SK-N-SH (cell line): ENCODE measurements at regions not wholly inside any gene's neighbourhood (a gene's known extent, or its start where the extent isn't known, plus 50 kb on each side); places are given as distances from the start of the nearest gene placed in this dataset.
A peak's percentile ranks its signal among the peaks of the same experiment; 100 is the strongest.

Source experiments
- CTCF ChIA-PET: fragments of 300-600, 350-600 bp; formaldehyde crosslinking; extraction: SDS; loops from one replicate; lab custom pipeline; 2021; lab: Yijun Ruan, JAX
- POLR2A ChIA-PET: fragments of 350-600 bp; sonication (Branson Sonifier 250); formaldehyde crosslinking; extraction: SDS; loops from one replicate; lab custom pipeline; 2020; ENCODE audit warnings: antibody characterized with exemption, inconsistent platforms; lab: Yijun Ruan, JAX
- DNase-seq: peaks from one replicate; pipeline ENCODE4 v3.0.0; 2012
- H2AFZ ChIP-seq: fragments of 200-600 bp; sonication (generic); 2 replicates; pipeline ENCODE4 v1.8.1; 2016; ENCODE audit warnings: antibody characterized with exemption, mild to moderate bottlenecking, low read depth
- H3F3A ChIP-seq: fragments of 200-600 bp; sonication (generic); replicated peaks from 2 replicates; pipeline ENCODE3; 2016; ENCODE audit warnings: antibody characterized with exemption, mild to moderate bottlenecking; ENCODE audit not compliant: insufficient read depth
- H3K27ac ChIP-seq, 2 experiments: fragments of 200-500 bp in 1 of 2; fragments of 200-600 bp in 1 of 2; sonication (Bioruptor generic) in 1 of 2; sonication (generic), shearing (Covaris generic) in 1 of 2; 2 replicates each; pipeline versions ENCODE4 v1.5.1 to v1.6.1; 2014 to 2016; ENCODE audit warnings: low read depth in 2 of 2, inconsistent platforms in 1 of 2, low read length in 1 of 2, mild to moderate bottlenecking in 1 of 2, mixed read lengths in 1 of 2
- H3K27me3 ChIP-seq: fragments of 200-600 bp; sonication (generic), shearing (Covaris generic); 2 replicates; pipeline ENCODE4 v1.6.1; 2016; ENCODE audit warnings: mixed run types; ENCODE audit not compliant: insufficient read depth
- H3K36me3 ChIP-seq, 2 experiments: fragments of 200-500 bp in 1 of 2; fragments of 200-600 bp in 1 of 2; sonication (Bioruptor generic) in 1 of 2; sonication (generic) in 1 of 2; replicated peaks in 1 of 2; 2 replicates each; pipeline versions ENCODE3 to v1.5.1; 2014 to 2016; ENCODE audit warnings: low read length in 1 of 2, mild to moderate bottlenecking in 1 of 2; ENCODE audit not compliant: insufficient read depth in 2 of 2, control insufficient read depth in 1 of 2
- H3K4me1 ChIP-seq, 2 experiments: fragments of 200-500 bp in 1 of 2; fragments of 200-600 bp in 1 of 2; sonication (Bioruptor generic) in 1 of 2; sonication (generic), shearing (Covaris generic) in 1 of 2; 2 replicates each; pipeline versions ENCODE4 v1.5.1 to v1.6.1; 2014 to 2016; ENCODE audit warnings: low read depth in 1 of 2, low read length in 1 of 2, mixed run types in 1 of 2; ENCODE audit not compliant: insufficient read depth in 2 of 2, control insufficient read depth in 1 of 2
- H3K4me2 ChIP-seq: fragments of 200-600 bp; sonication (generic), shearing (Covaris generic); 2 replicates; pipeline ENCODE4 v1.6.1; 2017; ENCODE audit warnings: mixed run types
- H3K4me3 ChIP-seq, 2 experiments: fragments of 200-500 bp in 1 of 2; fragments of 200-600 bp in 1 of 2; sonication (Bioruptor generic) in 1 of 2; sonication (generic), shearing (Covaris generic) in 1 of 2; 2 replicates each; pipeline versions ENCODE4 v1.5.1 to v1.8.1; 2014 to 2016; ENCODE audit warnings: low read depth in 2 of 2, inconsistent platforms in 1 of 2, low read length in 1 of 2, mild to moderate bottlenecking in 1 of 2, mixed read lengths in 1 of 2, moderate library complexity in 1 of 2
- H3K79me2 ChIP-seq: fragments of 200-600 bp; sonication (generic); 2 replicates; pipeline ENCODE4 v1.8.1; 2017; ENCODE audit warnings: mild to moderate bottlenecking; ENCODE audit not compliant: insufficient read depth
- H3K9ac ChIP-seq: fragments of 200-600 bp; sonication (generic); 2 replicates; pipeline ENCODE4 v1.6.1; 2017; ENCODE audit warnings: mixed run types
- H3K9me2 ChIP-seq: fragments of 200-600 bp; sonication (generic); 2 replicates; pipeline ENCODE4 v1.6.1; 2017; ENCODE audit warnings: mixed run types
- H3K9me3 ChIP-seq: fragments of 200-600 bp; sonication (generic); 2 replicates; pipeline ENCODE4 v1.6.1; 2017; ENCODE audit warnings: mixed run types, mild to moderate bottlenecking, moderate library complexity
- H4K20me1 ChIP-seq: fragments of 200-600 bp; sonication (generic); 2 replicates; pipeline ENCODE4 v1.6.1; 2017; ENCODE audit warnings: mild to moderate bottlenecking, mixed run types; ENCODE audit not compliant: insufficient read depth
- EP300 ChIP-seq, 2 experiments: IDR thresholded peaks; 2 replicates each; pipeline versions ENCODE4 v1.4.0 to v1.6.1; 2012; ENCODE audit warnings: borderline replicate concordance in 1 of 2, low read depth in 1 of 2, low read length in 1 of 2
- EZH2phosphoT487 ChIP-seq: fragments of 200-600 bp; sonication (generic); IDR thresholded peaks from 2 replicates; pipeline ENCODE4 v1.6.1; 2017; ENCODE audit warnings: low read depth, mixed run types, mild to moderate bottlenecking, antibody characterized with exemption, moderate library complexity, borderline replicate concordance
- FOSL2 ChIP-seq: IDR thresholded peaks from 2 replicates; pipeline ENCODE4 v1.4.0; 2012; ENCODE audit warnings: low read depth, mild to moderate bottlenecking, moderate library complexity, borderline replicate concordance
- FOXJ3 ChIP-seq: sonication (generic); formaldehyde crosslinking; IDR thresholded peaks from 2 replicates; pipeline ENCODE4 v1.5.1; 2020; ENCODE audit warnings: mild to moderate bottlenecking, missing genetic modification reagents
- GABPA ChIP-seq: IDR thresholded peaks from 2 replicates; pipeline ENCODE4 v1.4.0; 2012; ENCODE audit warnings: low read depth, mild to moderate bottlenecking
- GATA2 ChIP-seq: sonication (generic); formaldehyde crosslinking; IDR thresholded peaks from 2 replicates; pipeline ENCODE4 v1.5.0; 2020; ENCODE audit warnings: mild to moderate bottlenecking, missing genetic modification reagents
- MEF2A ChIP-seq: IDR thresholded peaks from 2 replicates; pipeline ENCODE4 v1.4.0; 2012; ENCODE audit warnings: low read depth, borderline replicate concordance
- POLR2AphosphoS5 ChIP-seq: IDR thresholded peaks from 2 replicates; pipeline ENCODE4 v1.6.1; 2012; ENCODE audit warnings: low read depth, low read length
- REST ChIP-seq: IDR thresholded peaks from 2 replicates; pipeline ENCODE4 v1.6.1; 2012; ENCODE audit warnings: mild to moderate bottlenecking, low read depth, low read length, moderate library complexity
- SMC3 ChIP-seq: IDR thresholded peaks from 2 replicates; pipeline ENCODE4 v1.6.1; 2012; ENCODE audit warnings: low read depth, low read length, improper control_type of control experiment
- TAF1 ChIP-seq: IDR thresholded peaks from 2 replicates; pipeline ENCODE4 v1.6.1; 2012; ENCODE audit warnings: low read depth, mild to moderate bottlenecking, low read length, moderate library complexity, borderline replicate concordance
- USF1 ChIP-seq: IDR thresholded peaks from 2 replicates; pipeline ENCODE4 v1.4.0; 2012; ENCODE audit warnings: low read depth, borderline replicate concordance
- USF2 ChIP-seq: fragments of 150-350 bp; IDR thresholded peaks from 2 replicates; pipeline ENCODE4 v1.6.1; 2017; ENCODE audit warnings: antibody characterized with exemption, low read length, low read depth, borderline replicate concordance
- WGBS: methylation state at CpG from one replicate; pipeline ENCODE4 v1.1.6; 2017; ENCODE audit warnings: low lambda C conversion rate; 5-methylcytosine and 5-hydroxymethylcytosine counted together
- TF ChIP-seq, protein P1 (sequence below): IDR thresholded peaks from 2 replicates; pipeline ENCODE4 v1.4.0; 2012; ENCODE audit warnings: low read depth, borderline replicate concordance
- TF ChIP-seq, protein P2 (sequence below): fragments of 200-600 bp; sonication (generic); IDR thresholded peaks from 2 replicates; pipeline ENCODE4 v1.6.1; 2017; ENCODE audit warnings: antibody characterized with exemption, mild to moderate bottlenecking, moderate library complexity

- TF ChIP-seq REST (no peak), GABPA (no peak)
Measured at GRCh38 chr6:23688650-23689049, 437.4 kb upstream of the NRSN1 start (continued).

GRCh38 chr6:23690453-23691049, 435.5 kb upstream of the NRSN1 start:
- 37% methylated on average over 5 of the region's 5 CpGs for WGBS

DNA sequence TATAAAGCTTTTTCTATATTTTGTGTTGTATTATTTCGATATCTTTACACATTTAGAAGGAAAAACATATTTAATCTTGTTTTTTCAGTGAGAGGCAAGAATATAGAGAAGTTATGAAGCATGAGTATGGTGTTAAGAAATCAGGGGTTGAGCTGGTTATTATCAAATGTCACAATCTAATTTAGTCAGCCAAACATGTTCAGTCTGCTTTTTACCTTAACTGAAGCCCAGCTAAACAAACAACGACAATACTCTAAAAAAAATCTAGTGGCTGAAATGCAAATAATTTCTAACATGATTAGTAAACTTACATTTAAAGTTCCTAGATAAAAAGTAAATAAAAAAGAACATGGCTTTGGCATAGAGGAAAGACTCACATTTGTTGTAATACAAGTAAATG, 433.8 kb upstream of the NRSN1 start:
- WGBS = 10% methylated on average over 2 of the region's 2 CpGs
- POLR2A ChIA-PET = no interaction called here
- no peak for TF ChIP-seq EZH2phosphoT487
- TF ChIP-seq SMC3 = no peak
- TF ChIP-seq FOSL2 = no peak
- TF ChIP-seq, protein P1, sequence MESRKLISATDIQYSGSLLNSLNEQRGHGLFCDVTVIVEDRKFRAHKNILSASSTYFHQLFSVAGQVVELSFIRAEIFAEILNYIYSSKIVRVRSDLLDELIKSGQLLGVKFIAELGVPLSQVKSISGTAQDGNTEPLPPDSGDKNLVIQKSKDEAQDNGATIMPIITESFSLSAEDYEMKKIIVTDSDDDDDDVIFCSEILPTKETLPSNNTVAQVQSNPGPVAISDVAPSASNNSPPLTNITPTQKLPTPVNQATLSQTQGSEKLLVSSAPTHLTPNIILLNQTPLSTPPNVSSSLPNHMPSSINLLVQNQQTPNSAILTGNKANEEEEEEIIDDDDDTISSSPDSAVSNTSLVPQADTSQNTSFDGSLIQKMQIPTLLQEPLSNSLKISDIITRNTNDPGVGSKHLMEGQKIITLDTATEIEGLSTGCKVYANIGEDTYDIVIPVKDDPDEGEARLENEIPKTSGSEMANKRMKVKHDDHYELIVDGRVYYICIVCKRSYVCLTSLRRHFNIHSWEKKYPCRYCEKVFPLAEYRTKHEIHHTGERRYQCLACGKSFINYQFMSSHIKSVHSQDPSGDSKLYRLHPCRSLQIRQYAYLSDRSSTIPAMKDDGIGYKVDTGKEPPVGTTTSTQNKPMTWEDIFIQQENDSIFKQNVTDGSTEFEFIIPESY = no peak
- no peak for TF ChIP-seq GABPA
- no peak for TF ChIP-seq USF1
- TF ChIP-seq GATA2 = no peak
- no peak for TF ChIP-seq TAF1
- no peak for TF ChIP-seq MEF2A
- TF ChIP-seq, protein P2, sequence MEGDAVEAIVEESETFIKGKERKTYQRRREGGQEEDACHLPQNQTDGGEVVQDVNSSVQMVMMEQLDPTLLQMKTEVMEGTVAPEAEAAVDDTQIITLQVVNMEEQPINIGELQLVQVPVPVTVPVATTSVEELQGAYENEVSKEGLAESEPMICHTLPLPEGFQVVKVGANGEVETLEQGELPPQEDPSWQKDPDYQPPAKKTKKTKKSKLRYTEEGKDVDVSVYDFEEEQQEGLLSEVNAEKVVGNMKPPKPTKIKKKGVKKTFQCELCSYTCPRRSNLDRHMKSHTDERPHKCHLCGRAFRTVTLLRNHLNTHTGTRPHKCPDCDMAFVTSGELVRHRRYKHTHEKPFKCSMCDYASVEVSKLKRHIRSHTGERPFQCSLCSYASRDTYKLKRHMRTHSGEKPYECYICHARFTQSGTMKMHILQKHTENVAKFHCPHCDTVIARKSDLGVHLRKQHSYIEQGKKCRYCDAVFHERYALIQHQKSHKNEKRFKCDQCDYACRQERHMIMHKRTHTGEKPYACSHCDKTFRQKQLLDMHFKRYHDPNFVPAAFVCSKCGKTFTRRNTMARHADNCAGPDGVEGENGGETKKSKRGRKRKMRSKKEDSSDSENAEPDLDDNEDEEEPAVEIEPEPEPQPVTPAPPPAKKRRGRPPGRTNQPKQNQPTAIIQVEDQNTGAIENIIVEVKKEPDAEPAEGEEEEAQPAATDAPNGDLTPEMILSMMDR = no peak
- no peak for TF ChIP-seq USF2
- TF ChIP-seq EP300 (IDR thresholded peaks at IDR 0.05; ENCODE audit: borderline replicate concordance in 1 of 2, low read depth in 1 of 2, low read length in 1 of 2) = no peak
- no peak for TF ChIP-seq POLR2AphosphoS5

More at GRCh38 chr6:23690453-23691049, 435.5 kb upstream of the NRSN1 start:
- no peaks in the 10 kb centered on the region for H4K20me1 ChIP-seq
- no peak overlapping the region for H3K9ac ChIP-seq
- ChIA-PET POLR2A (no interaction called here), CTCF (no interaction called here)
- peak overlapping the region in 1 of 2 experiments; percentile 62; a peak in 1 of 4 replicates for H3K27ac ChIP-seq
- H3K27me3 ChIP-seq = no peaks in the 10 kb centered on the region
- no peak overlapping the region for H3K4me3 ChIP-seq
- TF ChIP-seq FOXJ3 (CRISPR knock-in tag) = no peak
- TF ChIP-seq, all 33 proteins: peak for 0
- Histone ChIP-seq H3K79me2 (no peaks in the 10 kb centered on the region), H3K9me3 (no peaks in the 10 kb centered on the region), H3K4me2 (no peak overlapping the region), H2AFZ (no peak overlapping the region), H3K4me1 (peaks cover 0 to 13% of the 10 kb centered on the region in 2 experiments; a peak in 1 of 4 replicates), H3K36me3 (no peaks in the 10 kb centered on the region), H3F3A (no peaks in the 10 kb centered on the region), H3K9me2 (no peaks in the 10 kb centered on the region)
- DNase-seq = no peak

More for the DNA sequence above, 433.8 kb upstream of the NRSN1 start:
- peak overlapping the region in 1 of 2 experiments; percentile 71; a peak in 2 of 4 replicates for H3K27ac ChIP-seq
- DNase-seq = peak; percentile 14
- H4K20me1 ChIP-seq = no peaks in the 10 kb centered on the region
- CTCF ChIA-PET = no interaction called here
- H3K4me2 ChIP-seq = no peak overlapping the region
- H3K4me1 ChIP-seq = peaks cover 0 to 13% of the 10 kb centered on the region in 2 experiments; a peak in 1 of 4 replicates
- no peaks in the 10 kb centered on the region for H3K79me2 ChIP-seq
- H3K4me3 ChIP-seq = no peak overlapping the region
- no peak overlapping the region for H2AFZ ChIP-seq
- no peaks in the 10 kb centered on the region for H3K9me3 ChIP-seq
- H3K9ac ChIP-seq = no peak overlapping the region
- H3K27me3 ChIP-seq = no peaks in the 10 kb centered on the region
- H3K36me3 ChIP-seq = no peaks in the 10 kb centered on the region
- H3F3A ChIP-seq = no peaks in the 10 kb centered on the region
- H3K9me2 ChIP-seq = no peaks in the 10 kb centered on the region
